HG02943 (cell line): ENCODE measurements at regions not wholly inside any gene's neighbourhood (a gene's known extent, or its start where the extent isn't known, plus 50 kb on each side); places are given as distances from the start of the nearest gene placed in this dataset.

ENCODE experiments used
- ATAC-seq: cut with Tn5 transposase; IDR thresholded peaks from one replicate; pipeline ENCODE4 v1.9.1; 2021; ENCODE audit warnings: mild to moderate bottlenecking, low read depth, moderate library complexity; ENCODE audit not compliant: unreplicated experiment

- ATAC-seq: no peak
Observed at GRCh38 chr5:166398131-166398530, 1893.3 kb upstream of the WWC1 start.

GRCh38 chr5:166399781-166400180 is 1891.7 kb upstream of the WWC1 start:
- ATAC-seq: no peak

GRCh38 chr5:166401391-166401790 is 1890.1 kb upstream of the WWC1 start:
- ATAC-seq: no peak

- no peak for ATAC-seq
Observed at GRCh38 chr5:166412191-166412590, 1879.3 kb upstream of the WWC1 start.

GRCh38 chr5:166427211-166427610 is 1864.2 kb upstream of the WWC1 start:
- ATAC-seq: no peak

GRCh38 chr5:166428264-166428803 is 1863.1 kb upstream of the WWC1 start:
- ATAC-seq: no peak

- ATAC-seq: no peak
Observed at GRCh38 chr5:166430491-166431319, 1860.7 kb upstream of the WWC1 start.

- ATAC-seq: no peak
Observed at GRCh38 chr5:166431456-166431855, 1860.0 kb upstream of the WWC1 start.

- no peak for ATAC-seq
Observed at GRCh38 chr5:166433679-166434078, 1857.8 kb upstream of the WWC1 start.

- no peak for ATAC-seq
Observed at GRCh38 chr5:166436872-166437271, 1854.6 kb upstream of the WWC1 start.

GRCh38 chr5:166486348-166486747 is 1805.1 kb upstream of the WWC1 start:
- no peak for ATAC-seq

- ATAC-seq: no peak
Observed at GRCh38 chr5:166488560-166488959, 1802.9 kb upstream of the WWC1 start.

- ATAC-seq: no peak
Observed at GRCh38 chr5:166493040-166493439, 1798.4 kb upstream of the WWC1 start.

- ATAC-seq: no peak
Observed at GRCh38 chr5:166493612-166494011, 1797.8 kb upstream of the WWC1 start.

- no peak for ATAC-seq
Observed at GRCh38 chr5:166497496-166498104, 1793.8 kb upstream of the WWC1 start.

GRCh38 chr5:166499447-166500240 is 1791.8 kb upstream of the WWC1 start:
- no peak for ATAC-seq

GRCh38 chr5:166503506-166503905 is 1787.9 kb upstream of the WWC1 start:
- ATAC-seq: no peak

GRCh38 chr5:166505067-166505466 is 1786.4 kb upstream of the WWC1 start:
- no peak for ATAC-seq

GRCh38 chr5:166505544-166505943 is 1785.9 kb upstream of the WWC1 start:
- ATAC-seq: no peak

GRCh38 chr5:166507810-166508425 is 1783.5 kb upstream of the WWC1 start:
- ATAC-seq: no peak

- ATAC-seq: no peak
Observed at GRCh38 chr5:166509085-166509484, 1782.4 kb upstream of the WWC1 start.
